Breast epithelium (tissue), 4 donors: ENCODE measurements at regions not wholly inside any gene's neighbourhood (a gene's known extent, or its start where the extent isn't known, plus 50 kb on each side); places are given as distances from the start of the nearest gene placed in this dataset.

Experiments
- DNase-seq, 2 donors: peaks; one replicate each; pipeline ENCODE4 v3.0.0-alpha.2; 2019; ENCODE audit warnings: low spot score in 2 of 2
- H3K27ac ChIP-seq, 2 donors: fragments of 200-600 bp; sonication (generic) in 1 of 2; one replicate each; pipeline ENCODE4 v1.5.1; 2016 to 2019; ENCODE audit warnings: mild to moderate bottlenecking in 1 of 2
- H3K27me3 ChIP-seq, 2 donors: fragments of 200-600 bp; sonication (generic) in 1 of 2; one replicate each; pipeline versions ENCODE4 v1.5.1 to v1.6.0; 2017 to 2019; ENCODE audit warnings: control low read depth in 1 of 2, mild to moderate bottlenecking in 1 of 2
- H3K36me3 ChIP-seq: fragments of 200-600 bp; one replicate; pipeline ENCODE4 v1.5.1; 2019
- H3K4me1 ChIP-seq, 2 donors: fragments of 200-600 bp; sonication (generic); one replicate each; pipeline ENCODE4 v1.5.1; 2016 to 2019; ENCODE audit warnings: control low read depth in 1 of 2
- H3K4me3 ChIP-seq, 3 donors: fragments of 200-600 bp; sonication (generic); 1 replicate in 2 of 3; 2 replicates in 1 of 3; pipeline ENCODE4 v1.5.1; 2016 to 2019; ENCODE audit warnings: mild to moderate bottlenecking in 3 of 3, moderate library complexity in 2 of 3
- H3K9me3 ChIP-seq, 2 donors: fragments of 200-600 bp; sonication (generic) in 1 of 2; one replicate each; pipeline ENCODE4 v1.5.1; 2016 to 2019; ENCODE audit warnings: control low read depth in 1 of 2
- POLR2A ChIP-seq: fragments of 450-650 bp; IDR thresholded peaks from one replicate; pipeline ENCODE4 v1.6.1; 2016; ENCODE audit warnings: antibody characterized with exemption, mild to moderate bottlenecking, moderate library complexity
- POLR2AphosphoS5 ChIP-seq, 3 donors: sonication (generic); formaldehyde crosslinking; IDR thresholded peaks; one replicate each; pipeline ENCODE4 v1.6.1; 2017; ENCODE audit warnings: antibody characterized with exemption in 3 of 3
- intact Hi-C: fragments of 100-400 bp; cut with DNase I; formaldehyde crosslinking; loops from one replicate; pipeline ENCODE4 v1.15.1; 2023; ENCODE audit warnings: low total_unique reads
- TF ChIP-seq, protein P1 (sequence below), 3 donors: fragments of 450-650 bp; IDR thresholded peaks; one replicate each; pipeline ENCODE4 v1.5.1; 2016 to 2017; ENCODE audit warnings: antibody characterized with exemption in 3 of 3, mild to moderate bottlenecking in 3 of 3, moderate library complexity in 3 of 3

DNA sequence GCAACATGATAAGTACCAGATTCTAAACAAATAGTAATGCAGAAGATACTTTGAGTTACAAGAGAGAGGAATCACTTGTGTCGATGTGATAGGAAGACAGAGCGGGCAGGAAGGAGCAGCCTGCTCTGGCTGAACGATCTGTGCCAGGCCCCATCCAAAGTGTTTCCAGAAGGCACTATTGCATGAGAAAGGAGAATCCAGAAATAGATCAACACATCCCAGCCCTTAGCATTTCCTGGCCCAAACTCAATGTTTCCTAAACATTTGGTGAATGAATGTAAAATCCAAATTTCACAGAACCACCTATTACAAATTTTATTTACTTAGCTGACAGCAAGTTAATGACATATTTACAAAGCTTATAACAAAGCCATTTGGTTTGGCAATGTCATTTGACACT, 257.2 kb downstream of the TXNL1 start:
- H3K27me3 ChIP-seq = no peaks in the 10 kb centered on the region
- no peak for DNase-seq
- no peak for TF ChIP-seq POLR2AphosphoS5 (IDR thresholded peaks at IDR 0.05)
- no peaks in the 10 kb centered on the region for H3K4me1 ChIP-seq
- no peaks in the 10 kb centered on the region for H3K9me3 ChIP-seq
- H3K27ac ChIP-seq = no peak overlapping the region
- H3K4me3 ChIP-seq = no peak overlapping the region
- intact Hi-C loops = no loop called here
- no peaks in the 10 kb centered on the region for H3K36me3 ChIP-seq

DNA sequence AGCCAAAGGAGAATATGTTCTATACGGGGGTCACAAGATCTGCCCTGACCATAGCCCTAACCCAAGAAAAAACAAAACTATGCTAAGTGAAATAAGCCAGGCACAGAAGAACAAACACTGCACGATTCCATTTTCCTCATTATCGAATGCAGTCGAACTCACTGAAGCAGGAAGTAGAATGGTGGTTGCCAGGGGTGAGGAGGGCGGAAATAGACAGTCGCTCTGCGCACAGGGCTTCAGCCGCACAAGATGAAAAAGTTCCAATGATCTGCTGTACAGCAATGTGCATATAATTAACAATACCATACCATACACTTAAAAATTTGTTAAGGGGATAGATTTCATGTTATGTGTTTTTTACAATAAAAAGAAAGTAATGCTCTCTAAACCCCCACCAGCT, 257.7 kb downstream of the TXNL1 start:
- H3K27me3 ChIP-seq = no peaks in the 10 kb centered on the region
- no peaks in the 10 kb centered on the region for H3K9me3 ChIP-seq
- DNase-seq = no peak
- no peaks in the 10 kb centered on the region for H3K4me1 ChIP-seq
- no peak overlapping the region for H3K4me3 ChIP-seq
- intact Hi-C loops = no loop called here
- TF ChIP-seq, protein P1, sequence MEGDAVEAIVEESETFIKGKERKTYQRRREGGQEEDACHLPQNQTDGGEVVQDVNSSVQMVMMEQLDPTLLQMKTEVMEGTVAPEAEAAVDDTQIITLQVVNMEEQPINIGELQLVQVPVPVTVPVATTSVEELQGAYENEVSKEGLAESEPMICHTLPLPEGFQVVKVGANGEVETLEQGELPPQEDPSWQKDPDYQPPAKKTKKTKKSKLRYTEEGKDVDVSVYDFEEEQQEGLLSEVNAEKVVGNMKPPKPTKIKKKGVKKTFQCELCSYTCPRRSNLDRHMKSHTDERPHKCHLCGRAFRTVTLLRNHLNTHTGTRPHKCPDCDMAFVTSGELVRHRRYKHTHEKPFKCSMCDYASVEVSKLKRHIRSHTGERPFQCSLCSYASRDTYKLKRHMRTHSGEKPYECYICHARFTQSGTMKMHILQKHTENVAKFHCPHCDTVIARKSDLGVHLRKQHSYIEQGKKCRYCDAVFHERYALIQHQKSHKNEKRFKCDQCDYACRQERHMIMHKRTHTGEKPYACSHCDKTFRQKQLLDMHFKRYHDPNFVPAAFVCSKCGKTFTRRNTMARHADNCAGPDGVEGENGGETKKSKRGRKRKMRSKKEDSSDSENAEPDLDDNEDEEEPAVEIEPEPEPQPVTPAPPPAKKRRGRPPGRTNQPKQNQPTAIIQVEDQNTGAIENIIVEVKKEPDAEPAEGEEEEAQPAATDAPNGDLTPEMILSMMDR (IDR thresholded peaks at IDR 0.05) = no peak
- no peak for TF ChIP-seq POLR2A
- H3K27ac ChIP-seq = no peak overlapping the region
- no peaks in the 10 kb centered on the region for H3K36me3 ChIP-seq

DNA sequence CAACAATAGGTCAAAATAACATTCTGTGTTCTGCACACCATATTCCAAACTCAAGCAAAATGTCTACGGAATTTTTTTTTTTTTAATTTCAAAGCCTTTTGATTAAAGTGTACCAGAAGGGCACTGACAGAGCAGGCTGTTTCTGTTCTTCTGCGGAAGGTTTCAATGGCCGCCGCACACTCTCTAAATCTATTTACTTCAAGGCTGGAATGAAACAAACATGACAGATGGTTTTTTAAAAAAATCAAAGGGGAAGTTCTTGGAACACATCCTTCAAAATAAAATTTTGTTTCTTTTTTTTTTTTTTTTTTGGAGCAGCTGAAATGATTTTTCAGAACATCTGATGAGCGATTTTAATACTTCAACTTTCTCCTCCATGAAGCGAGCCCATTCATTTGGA, 259.1 kb downstream of the TXNL1 start:
- Histone ChIP-seq H3K9me3 (no peaks in the 10 kb centered on the region), H3K4me3 (peak overlapping the region in 1 of 3 donors; percentile 17), H3K36me3 (no peaks in the 10 kb centered on the region), H3K27ac (no peak overlapping the region), H3K4me1 (no peaks in the 10 kb centered on the region), H3K27me3 (no peaks in the 10 kb centered on the region)
- TF ChIP-seq, protein P1 (IDR thresholded peaks at IDR 0.05) = no peak
- no peak for TF ChIP-seq POLR2A
- TF ChIP-seq POLR2AphosphoS5 (IDR thresholded peaks at IDR 0.05) = no peak
- intact Hi-C loops = no loop called here
- DNase-seq = no peak

DNA sequence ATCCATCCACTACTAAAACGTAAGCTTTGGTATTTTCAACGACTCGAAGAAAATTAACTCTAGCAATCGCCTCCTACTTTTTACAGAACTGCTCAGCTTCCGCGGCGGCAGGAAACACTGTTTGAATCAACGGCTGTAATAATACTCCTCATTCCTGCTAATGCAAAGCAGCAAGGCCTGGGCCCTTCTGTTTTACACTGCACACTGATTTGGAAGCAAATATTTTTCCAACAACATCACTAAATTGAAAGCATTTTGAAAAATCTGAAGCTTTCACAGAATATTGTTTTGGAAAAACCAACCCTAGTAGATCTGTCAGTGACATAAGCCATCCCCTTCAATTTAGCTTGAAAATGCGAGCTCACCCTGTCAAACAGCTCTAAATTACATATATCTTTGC, 261.2 kb downstream of the TXNL1 start:
- no peaks in the 10 kb centered on the region for H3K4me1 ChIP-seq
- no peaks in the 10 kb centered on the region for H3K36me3 ChIP-seq
- DNase-seq = no peak
- no peaks in the 10 kb centered on the region for H3K9me3 ChIP-seq
- H3K4me3 ChIP-seq = peak overlapping the region in 1 of 3 donors; percentile 1
- no peaks in the 10 kb centered on the region for H3K27me3 ChIP-seq
- TF ChIP-seq, protein P1 (IDR thresholded peaks at IDR 0.05) = no peak
- no peak for TF ChIP-seq POLR2A
- intact Hi-C loops = no loop called here
- peak overlapping the region in 1 of 2 donors; percentile 39 for H3K27ac ChIP-seq

DNA sequence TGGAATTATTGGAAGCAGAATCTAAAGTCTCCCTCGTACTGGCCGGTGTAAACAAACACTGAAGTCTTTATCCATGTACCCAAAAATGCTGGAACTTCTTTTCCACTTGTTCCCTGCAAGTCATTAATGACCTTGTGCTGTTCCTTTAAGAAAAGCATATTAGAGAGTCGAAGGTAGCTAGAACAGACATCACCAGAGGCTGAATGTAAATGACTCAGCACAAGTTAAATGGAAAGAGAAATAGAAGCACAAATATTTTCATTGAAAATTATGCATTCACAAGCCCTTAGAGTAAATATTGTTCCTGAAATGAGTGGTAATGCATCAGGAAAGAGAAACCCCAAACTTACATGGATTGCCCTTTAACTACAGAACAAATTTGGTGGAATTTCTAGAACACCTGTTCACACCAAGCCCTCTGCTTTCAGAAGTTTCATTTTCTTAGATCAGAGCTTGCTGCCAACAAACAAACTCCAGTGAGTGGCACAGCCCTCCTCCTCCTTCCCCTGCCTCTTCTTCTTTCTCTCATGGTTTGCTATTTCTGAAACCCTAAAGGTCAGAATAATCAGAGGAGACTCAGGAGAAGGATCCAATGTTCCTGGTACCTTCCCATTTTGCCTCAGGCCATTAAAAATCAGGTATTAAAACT, 264.3 kb downstream of the TXNL1 start:
- Histone ChIP-seq H3K4me1 (no peaks in the 10 kb centered on the region), H3K9me3 (no peaks in the 10 kb centered on the region), H3K4me3 (no peak overlapping the region), H3K27me3 (no peaks in the 10 kb centered on the region), H3K36me3 (no peaks in the 10 kb centered on the region), H3K27ac (no peak overlapping the region)
- TF ChIP-seq POLR2A (no peak), POLR2AphosphoS5 (IDR thresholded peaks at IDR 0.05) (no peak)
- TF ChIP-seq, protein P1 (IDR thresholded peaks at IDR 0.05) = no peak
- DNase-seq = no peak
- intact Hi-C loops = no loop called here

DNA sequence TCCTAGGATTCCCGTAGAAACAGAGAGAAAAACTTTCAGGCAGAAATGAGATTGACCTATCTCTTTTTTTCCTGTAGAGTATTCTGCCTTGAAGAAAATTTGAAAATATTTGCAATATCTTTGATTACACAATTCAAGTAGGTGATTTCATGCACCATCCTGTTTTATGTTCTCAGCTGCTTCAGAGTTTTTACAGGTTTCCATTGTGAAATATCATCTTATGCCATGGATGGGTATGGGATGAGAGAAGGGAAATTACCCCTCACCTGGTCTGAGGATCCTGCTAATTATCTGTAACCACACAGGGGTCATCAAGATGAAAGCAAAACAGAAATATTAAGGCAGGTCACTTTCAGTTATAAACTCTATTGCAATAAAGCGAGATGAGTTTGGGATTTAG, 264.8 kb downstream of the TXNL1 start:
- no peaks in the 10 kb centered on the region for H3K9me3 ChIP-seq
- H3K4me1 ChIP-seq = no peaks in the 10 kb centered on the region
- TF ChIP-seq POLR2A = no peak
- no peak for TF ChIP-seq POLR2AphosphoS5 (IDR thresholded peaks at IDR 0.05)
- TF ChIP-seq, protein P1 (IDR thresholded peaks at IDR 0.05) = no peak
- H3K27ac ChIP-seq = no peak overlapping the region
- no peaks in the 10 kb centered on the region for H3K27me3 ChIP-seq
- H3K4me3 ChIP-seq = no peak overlapping the region
- no peaks in the 10 kb centered on the region for H3K36me3 ChIP-seq
- intact Hi-C loops = no loop called here
- no peak for DNase-seq
